Panc1 (cell line): ENCODE measurements at regions not wholly inside any gene's neighbourhood (a gene's known extent, or its start where the extent isn't known, plus 50 kb on each side); places are given as distances from the start of the nearest gene placed in this dataset.

Experiments used
- ATAC-seq: fragments of 200-7000 bp; cut with Tn5 transposase; 2 replicates; pipeline ENCODE4 v1.9.1; 2020; ENCODE audit warnings: mild to moderate bottlenecking, moderate library complexity
- BruUV-seq: library from RNA; stranded (reverse); fragments of 400-500 nt; replicated peaks from 2 replicates; lab custom pipeline; 2021; lab: Mats Ljungman, UMichigan
- CTCF ChIA-PET: fragments of 300-600 bp; sonication (Branson Sonifier 250); formaldehyde crosslinking; loops from one replicate; lab custom pipeline; 2022; ENCODE audit warnings: antibody characterized with exemption; lab: Charles Lee
- POLR2A ChIA-PET: fragments of 300-600 bp; sonication (Branson Sonifier 250); formaldehyde crosslinking; loops from one replicate; lab custom pipeline; 2022; ENCODE audit warnings: antibody characterized with exemption; lab: Charles Lee
- DNase-seq: peaks from one replicate; pipeline ENCODE4 v3.0.0-alpha.2; 2010; ENCODE audit warnings: low read depth, low spot score
- H3K27ac ChIP-seq: 2 replicates; pipeline ENCODE4 v1.5.1; 2011; ENCODE audit warnings: mild to moderate bottlenecking, low read length, inconsistent platforms
- H3K27me3 ChIP-seq: fragments of 200-500 bp; sonication (Bioruptor generic); 2 replicates; pipeline ENCODE4 v1.6.0; 2014; ENCODE audit warnings: low read length, inconsistent platforms; ENCODE audit not compliant: control insufficient read depth, insufficient read depth
- H3K36me3 ChIP-seq: fragments of 200-500 bp; sonication (Bioruptor generic); 2 replicates; pipeline ENCODE4 v1.5.1; 2014; ENCODE audit warnings: inconsistent platforms, mild to moderate bottlenecking, low read length, moderate library complexity; ENCODE audit not compliant: control insufficient read depth, insufficient read depth
- H3K4me1 ChIP-seq: 2 replicates; pipeline ENCODE4 v1.5.1; 2011; ENCODE audit warnings: inconsistent platforms, mild to moderate bottlenecking, low read length, moderate library complexity; ENCODE audit not compliant: control insufficient read depth, insufficient read depth
- H3K4me3 ChIP-seq, 2 experiments: 2 replicates each; pipeline ENCODE4 v1.5.1; 2011 to 2012; ENCODE audit warnings: low read depth in 2 of 2, low read length in 2 of 2, mild to moderate bottlenecking in 2 of 2, inconsistent platforms in 1 of 2, moderate library complexity in 1 of 2
- H3K9me3 ChIP-seq: fragments of 200-500 bp; sonication (Bioruptor generic); 2 replicates; pipeline ENCODE4 v1.5.1; 2014; ENCODE audit warnings: low read depth, mild to moderate bottlenecking, inconsistent platforms, low read length, moderate library complexity; ENCODE audit not compliant: control insufficient read depth, insufficient read depth
- POLR2AphosphoS5 ChIP-seq: IDR thresholded peaks from 2 replicates; pipeline ENCODE4 v1.6.1; 2012; ENCODE audit warnings: mild to moderate bottlenecking, low read depth, low read length, moderate library complexity
- REST ChIP-seq, 2 experiments: IDR thresholded peaks; 2 replicates each; pipeline ENCODE4 v1.6.1; 2011 to 2012; ENCODE audit warnings: low read depth in 2 of 2, control low read depth in 1 of 2, low read length in 1 of 2, mild to moderate bottlenecking in 1 of 2, moderate library complexity in 1 of 2; ENCODE audit not compliant: insufficient read depth in 1 of 2
- SIN3A ChIP-seq: IDR thresholded peaks from 2 replicates; pipeline ENCODE4 v1.6.1; 2012; ENCODE audit warnings: low read depth, mild to moderate bottlenecking, low read length, moderate library complexity, borderline replicate concordance; ENCODE audit not compliant: insufficient read depth
- TCF7L2 ChIP-seq: IDR thresholded peaks from 2 replicates; pipeline ENCODE4 v1.6.1; 2011; ENCODE audit warnings: mild to moderate bottlenecking, low read depth, low read length, inconsistent platforms
- in situ Hi-C: cut with HindIII; loops from 2 replicates; pipeline ENCODE4 v1.10.0; 2016; ENCODE audit warnings: low sequenced_read_pairs, low pct_unique_long_range_greater_than_20kb
- intact Hi-C: fragments of 100-400 bp; cut with micrococcal nuclease; formaldehyde crosslinking; loops from one replicate; pipeline ENCODE4 v1.10.0; 2022; ENCODE audit not compliant: unreplicated experiment
- TF ChIP-seq, protein P1 (sequence below): fragments of 450-650 bp; IDR thresholded peaks from 2 replicates; pipeline ENCODE4 v1.5.1; 2017; ENCODE audit warnings: mild to moderate bottlenecking

DNA sequence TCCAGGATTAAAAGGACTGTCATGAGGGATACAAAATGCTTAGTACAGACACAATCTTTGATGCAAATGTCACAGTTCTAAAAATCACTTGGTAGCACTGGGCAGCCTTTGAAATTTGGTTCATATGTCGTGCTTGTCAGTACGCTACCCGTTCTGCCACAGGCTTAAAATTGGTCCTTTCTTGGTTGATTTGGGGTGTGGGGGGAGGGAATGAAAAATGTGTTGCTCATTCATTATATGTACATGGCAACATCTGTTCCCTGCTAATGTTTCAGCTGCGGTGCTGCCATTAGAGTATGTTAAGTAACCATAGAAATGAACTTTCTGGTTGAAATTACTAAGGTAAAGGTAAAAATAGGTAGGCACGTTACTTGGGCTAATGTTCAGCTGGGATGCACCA is 155.4 kb upstream of the ARHGAP5 start:
- no peaks in the 10 kb centered on the region for H3K27me3 ChIP-seq
- no peak for DNase-seq
- no peak for ATAC-seq
- TF ChIP-seq TCF7L2: no peak
- no peak for TF ChIP-seq SIN3A
- TF ChIP-seq REST (IDR thresholded peaks at IDR 0.05; ENCODE audit: insufficient read depth in 1 of 2, low read depth in 2 of 2, low read length in 1 of 2): no peak
- TF ChIP-seq, protein P1, sequence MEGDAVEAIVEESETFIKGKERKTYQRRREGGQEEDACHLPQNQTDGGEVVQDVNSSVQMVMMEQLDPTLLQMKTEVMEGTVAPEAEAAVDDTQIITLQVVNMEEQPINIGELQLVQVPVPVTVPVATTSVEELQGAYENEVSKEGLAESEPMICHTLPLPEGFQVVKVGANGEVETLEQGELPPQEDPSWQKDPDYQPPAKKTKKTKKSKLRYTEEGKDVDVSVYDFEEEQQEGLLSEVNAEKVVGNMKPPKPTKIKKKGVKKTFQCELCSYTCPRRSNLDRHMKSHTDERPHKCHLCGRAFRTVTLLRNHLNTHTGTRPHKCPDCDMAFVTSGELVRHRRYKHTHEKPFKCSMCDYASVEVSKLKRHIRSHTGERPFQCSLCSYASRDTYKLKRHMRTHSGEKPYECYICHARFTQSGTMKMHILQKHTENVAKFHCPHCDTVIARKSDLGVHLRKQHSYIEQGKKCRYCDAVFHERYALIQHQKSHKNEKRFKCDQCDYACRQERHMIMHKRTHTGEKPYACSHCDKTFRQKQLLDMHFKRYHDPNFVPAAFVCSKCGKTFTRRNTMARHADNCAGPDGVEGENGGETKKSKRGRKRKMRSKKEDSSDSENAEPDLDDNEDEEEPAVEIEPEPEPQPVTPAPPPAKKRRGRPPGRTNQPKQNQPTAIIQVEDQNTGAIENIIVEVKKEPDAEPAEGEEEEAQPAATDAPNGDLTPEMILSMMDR: no peak
- TF ChIP-seq POLR2AphosphoS5: no peak
- H3K4me3 ChIP-seq: no peak overlapping the region
- in situ Hi-C loops (no loop called here), intact Hi-C loops (no loop called here)
- H3K9me3 ChIP-seq: no peaks in the 10 kb centered on the region
- BruUV-seq: no TSS peak
- no peaks in the 10 kb centered on the region for H3K36me3 ChIP-seq
- POLR2A ChIA-PET: no interaction called here
- CTCF ChIA-PET: no interaction called here
- H3K27ac ChIP-seq: no peak overlapping the region
- H3K4me1 ChIP-seq: no peaks in the 10 kb centered on the region

GRCh38 chr14:31926123-31926522 is 151.0 kb upstream of the ARHGAP5 start:
- no peaks in the 10 kb centered on the region for H3K4me1 ChIP-seq
- no TSS peak for BruUV-seq
- no peak overlapping the region for H3K27ac ChIP-seq
- no peak overlapping the region for H3K4me3 ChIP-seq
- ATAC-seq (peak; percentile 68; the same call in 1 of the 2 replicates), DNase-seq (no peak)
- POLR2A ChIA-PET: no interaction called here
- in situ Hi-C loops (no loop called here), intact Hi-C loops (loop anchor here (5.0 kb wide), 1 partner anchor 326 kb away; no protein-coding TSS in a partner anchor)
- no peaks in the 10 kb centered on the region for H3K9me3 ChIP-seq
- CTCF ChIA-PET: no interaction called here
- no peaks in the 10 kb centered on the region for H3K27me3 ChIP-seq
- H3K36me3 ChIP-seq: no peaks in the 10 kb centered on the region
- TF ChIP-seq, protein P1: peak; percentile 62; the same call in 1 of the 2 replicates
- TF ChIP-seq TCF7L2: no peak
